Upper lobe of right lung (tissue), 1 donor: ENCODE measurements at regions not wholly inside any gene's neighbourhood (a gene's known extent, or its start where the extent isn't known, plus 50 kb on each side); places are given as distances from the start of the nearest gene placed in this dataset.

ENCODE experiments used
- ATAC-seq: fragments of 200-7000 bp; cut with Tn5 transposase; one replicate; pipeline ENCODE4 v1.9.1; 2020; ENCODE audit warnings: mild to moderate bottlenecking, moderate library complexity
- DNase-seq: peaks from one replicate; pipeline ENCODE4 v3.0.0-alpha.2; 2020
- H3K27ac ChIP-seq: fragments of 200-600 bp; one replicate; pipeline ENCODE4 v1.8.0; 2022
- H3K27me3 ChIP-seq: fragments of 200-600 bp; one replicate; pipeline ENCODE4 v1.8.0; 2022; ENCODE audit warnings: mild to moderate bottlenecking
- H3K36me3 ChIP-seq: fragments of 200-600 bp; one replicate; pipeline ENCODE4 v1.8.0; 2022
- H3K4me1 ChIP-seq: fragments of 200-600 bp; one replicate; pipeline ENCODE4 v1.8.0; 2022
- H3K4me3 ChIP-seq: fragments of 200-600 bp; one replicate; pipeline ENCODE4 v1.8.0; 2022; ENCODE audit warnings: mild to moderate bottlenecking
- H3K9me3 ChIP-seq: fragments of 200-600 bp; one replicate; pipeline ENCODE4 v1.8.0; 2022
- intact Hi-C: fragments of 100-400 bp; cut with DNase I; formaldehyde crosslinking; loops from one replicate; pipeline ENCODE4 v1.11.0; 2022
- TF ChIP-seq, protein P1 (sequence below): fragments of 200-600 bp; IDR thresholded peaks from one replicate; pipeline ENCODE4 v1.8.0; 2022; ENCODE audit warnings: antibody characterized with exemption
- donor health status: DM: no; HTN: yes; CAD: no; lungs with severe emphysema.

DNA sequence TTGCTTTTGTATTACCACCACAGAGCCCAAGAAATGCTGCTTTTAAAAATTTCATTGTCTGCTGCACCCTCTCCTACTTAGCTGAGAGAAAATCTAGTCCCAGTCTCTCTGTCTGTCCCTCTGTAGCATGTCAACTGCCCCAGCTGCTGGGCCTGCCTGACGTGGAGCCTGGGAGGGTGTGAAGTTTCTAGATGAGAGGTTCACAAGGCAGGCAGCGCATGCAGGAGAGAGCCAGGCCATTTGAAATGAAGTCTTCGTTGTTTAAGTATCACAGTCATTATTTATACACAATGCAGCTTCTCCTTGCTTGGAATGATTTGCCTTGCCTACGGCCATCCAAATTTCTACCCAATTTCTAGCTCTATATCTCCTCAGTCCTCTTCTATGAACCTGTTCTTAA is 306.8 kb upstream of the PLXNA2 start:
- H3K36me3 ChIP-seq, result no peaks in the 10 kb centered on the region
- H3K27ac ChIP-seq, result no peak overlapping the region
- ATAC-seq (no peak), DNase-seq (no peak)
- no peak overlapping the region for H3K4me3 ChIP-seq
- H3K9me3 ChIP-seq, result no peaks in the 10 kb centered on the region
- H3K4me1 ChIP-seq, result no peaks in the 10 kb centered on the region
- no peaks in the 10 kb centered on the region for H3K27me3 ChIP-seq
- TF ChIP-seq, protein P1, sequence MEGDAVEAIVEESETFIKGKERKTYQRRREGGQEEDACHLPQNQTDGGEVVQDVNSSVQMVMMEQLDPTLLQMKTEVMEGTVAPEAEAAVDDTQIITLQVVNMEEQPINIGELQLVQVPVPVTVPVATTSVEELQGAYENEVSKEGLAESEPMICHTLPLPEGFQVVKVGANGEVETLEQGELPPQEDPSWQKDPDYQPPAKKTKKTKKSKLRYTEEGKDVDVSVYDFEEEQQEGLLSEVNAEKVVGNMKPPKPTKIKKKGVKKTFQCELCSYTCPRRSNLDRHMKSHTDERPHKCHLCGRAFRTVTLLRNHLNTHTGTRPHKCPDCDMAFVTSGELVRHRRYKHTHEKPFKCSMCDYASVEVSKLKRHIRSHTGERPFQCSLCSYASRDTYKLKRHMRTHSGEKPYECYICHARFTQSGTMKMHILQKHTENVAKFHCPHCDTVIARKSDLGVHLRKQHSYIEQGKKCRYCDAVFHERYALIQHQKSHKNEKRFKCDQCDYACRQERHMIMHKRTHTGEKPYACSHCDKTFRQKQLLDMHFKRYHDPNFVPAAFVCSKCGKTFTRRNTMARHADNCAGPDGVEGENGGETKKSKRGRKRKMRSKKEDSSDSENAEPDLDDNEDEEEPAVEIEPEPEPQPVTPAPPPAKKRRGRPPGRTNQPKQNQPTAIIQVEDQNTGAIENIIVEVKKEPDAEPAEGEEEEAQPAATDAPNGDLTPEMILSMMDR, result no peak
- intact Hi-C loops, result no loop called here

GRCh38 chr1:208551633-208552320 is 307.6 kb upstream of the PLXNA2 start:
- DNase-seq (no peak), ATAC-seq (no peak)
- H3K27me3 ChIP-seq, result no peaks in the 10 kb centered on the region
- no peaks in the 10 kb centered on the region for H3K9me3 ChIP-seq
- no peaks in the 10 kb centered on the region for H3K4me1 ChIP-seq
- no peak overlapping the region for H3K27ac ChIP-seq
- H3K4me3 ChIP-seq, result no peak overlapping the region
- TF ChIP-seq, protein P1, result no peak
- no peaks in the 10 kb centered on the region for H3K36me3 ChIP-seq
- intact Hi-C loops, result no loop called here

DNA sequence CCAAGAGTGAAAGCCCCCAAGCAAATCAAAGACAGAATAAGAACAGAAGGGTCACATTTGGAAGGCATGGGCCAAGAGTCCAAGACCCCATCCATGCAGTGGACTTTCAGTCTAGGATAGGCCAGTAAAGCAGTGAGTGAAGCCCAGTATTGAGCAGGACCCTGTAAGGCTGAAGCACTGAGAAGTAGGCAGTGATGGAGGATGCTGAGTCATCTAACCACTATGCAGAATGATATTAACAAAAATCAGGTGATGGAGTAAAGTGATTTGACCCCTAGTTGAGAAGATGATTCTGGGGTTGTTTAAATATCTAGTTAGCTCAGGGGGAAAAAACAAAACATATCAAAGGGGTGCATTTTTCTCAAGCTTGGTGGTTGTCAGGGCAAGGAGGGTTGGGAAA is 308.7 kb upstream of the PLXNA2 start:
- Histone ChIP-seq H3K9me3 (no peaks in the 10 kb centered on the region), H3K27ac (no peak overlapping the region), H3K36me3 (no peaks in the 10 kb centered on the region), H3K27me3 (no peaks in the 10 kb centered on the region), H3K4me3 (no peak overlapping the region), H3K4me1 (no peaks in the 10 kb centered on the region)
- intact Hi-C loops, result no loop called here
- DNase-seq (no peak), ATAC-seq (no peak)
- TF ChIP-seq, protein P1, result no peak

GRCh38 chr1:208556461-208556860 is 312.3 kb upstream of the PLXNA2 start:
- intact Hi-C loops, result no loop called here
- TF ChIP-seq, protein P1, result no peak
- DNase-seq, result no peak

GRCh38 chr1:208557046-208557722 is 313.0 kb upstream of the PLXNA2 start:
- Histone ChIP-seq H3K36me3 (no peaks in the 10 kb centered on the region), H3K4me3 (no peak overlapping the region), H3K9me3 (no peaks in the 10 kb centered on the region), H3K27ac (no peak overlapping the region), H3K4me1 (no peaks in the 10 kb centered on the region), H3K27me3 (no peaks in the 10 kb centered on the region)
- ATAC-seq, result no peak
- TF ChIP-seq, protein P1, result no peak
- no peak for DNase-seq
- intact Hi-C loops, result no loop called here

More at GRCh38 chr1:208556461-208556860, 312.3 kb upstream of the PLXNA2 start:
- no peaks in the 10 kb centered on the region for H3K27me3 ChIP-seq
- H3K9me3 ChIP-seq, result no peaks in the 10 kb centered on the region
- no peak overlapping the region for H3K27ac ChIP-seq
- H3K4me3 ChIP-seq, result no peak overlapping the region
- no peaks in the 10 kb centered on the region for H3K36me3 ChIP-seq
- no peak for ATAC-seq
- H3K4me1 ChIP-seq, result no peaks in the 10 kb centered on the region
